H1 (cell line): ENCODE measurements at regions not wholly inside any gene's neighbourhood (a gene's known extent, or its start where the extent isn't known, plus 50 kb on each side); places are given as distances from the start of the nearest gene placed in this dataset.

Experiments
- CTCF ChIA-PET: fragments of 300-600 bp; sonication (Branson Sonifier 250); formaldehyde crosslinking; loops from one replicate; lab custom pipeline; 2021; ENCODE audit not compliant: partially characterized antibody; lab: Charles Lee
- POLR2A ChIA-PET: fragments of 300-600 bp; sonication (Branson Sonifier 250); formaldehyde crosslinking; loops from one replicate; lab custom pipeline; 2021; ENCODE audit warnings: inconsistent platforms; ENCODE audit not compliant: partially characterized antibody; lab: Charles Lee
- DNase-seq, 2 experiments: peaks; one replicate each; pipeline versions ENCODE4 v3.0.0 to v3.0.0-alpha.2; 2010 to 2022; ENCODE audit warnings: low spot score in 2 of 2, low read depth in 1 of 2, mixed read lengths in 1 of 2
- FAIRE-seq: peaks from 2 replicates; lab custom pipeline; 2011; peaks lifted over from hg19 to GRCh38; lab: Jason Lieb, UNC
- H2AFZ ChIP-seq: 2 replicates; pipeline ENCODE4 v1.8.1; 2012; ENCODE audit warnings: low read length, inconsistent platforms
- H2AK5ac ChIP-seq: 2 replicates; pipeline ENCODE4 v1.6.1; 2013; ENCODE audit warnings: low read depth, low read length
- H2BK120ac ChIP-seq: replicated peaks from 2 replicates; pipeline ENCODE3; 2013; ENCODE audit warnings: low read depth, low read length, inconsistent platforms
- H2BK12ac ChIP-seq: 2 replicates; pipeline ENCODE4 v1.6.1; 2013; ENCODE audit warnings: low read depth, low read length
- H2BK15ac ChIP-seq: 2 replicates; pipeline ENCODE4 v1.6.1; 2013; ENCODE audit warnings: low read length
- H2BK20ac ChIP-seq: 2 replicates; pipeline ENCODE4 v1.6.1; 2013; ENCODE audit warnings: low read length
- H2BK5ac ChIP-seq: 2 replicates; pipeline ENCODE4 v1.6.1; 2013; ENCODE audit warnings: low read depth, low read length
- H3K14ac ChIP-seq: 2 replicates; pipeline ENCODE4 v1.6.1; 2013; ENCODE audit warnings: inconsistent platforms; ENCODE audit not compliant: insufficient read length
- H3K18ac ChIP-seq: 2 replicates; pipeline ENCODE4 v1.6.1; 2013; ENCODE audit warnings: low read length; ENCODE audit errors: extremely low read depth
- H3K23ac ChIP-seq: 2 replicates; pipeline ENCODE4 v1.6.1; 2013; ENCODE audit warnings: inconsistent platforms; ENCODE audit not compliant: insufficient read length
- H3K23me2 ChIP-seq: 2 replicates; pipeline ENCODE4 v1.6.1; 2013; ENCODE audit warnings: low read depth, low read length
- H3K27ac ChIP-seq: 2 replicates; pipeline ENCODE4 v1.6.1; 2011; ENCODE audit warnings: low read depth, low read length, inconsistent platforms
- H3K27me3 ChIP-seq, 4 experiments: replicated peaks in 1 of 4; 1 replicate in 1 of 4; 2 replicates in 3 of 4; pipeline versions ENCODE4 v1.6.1 to v1.8.1; 2011 to 2013; ENCODE audit warnings: low read length in 3 of 4, mild to moderate bottlenecking in 3 of 4, inconsistent platforms in 2 of 4, mixed read lengths in 2 of 4, moderate library complexity in 1 of 4; ENCODE audit not compliant: control insufficient read depth in 3 of 4, insufficient read depth in 3 of 4; ENCODE audit errors: extremely low read depth in 1 of 4
- H3K36me3 ChIP-seq, 4 experiments: 2 replicates each; pipeline versions ENCODE4 v1.6.1 to v1.8.1; 2011 to 2013; ENCODE audit warnings: mild to moderate bottlenecking in 4 of 4, low read length in 3 of 4, moderate library complexity in 2 of 4, control low read depth in 1 of 4, inconsistent platforms in 1 of 4; ENCODE audit not compliant: insufficient read depth in 4 of 4, control insufficient read depth in 2 of 4
- H3K4ac ChIP-seq: replicated peaks from 2 replicates; pipeline ENCODE3; 2013; ENCODE audit warnings: low read length, low read depth, mixed read lengths, inconsistent platforms; ENCODE audit not compliant: insufficient read length
- H3K4me1 ChIP-seq, 4 experiments: replicated peaks in 1 of 4; 1 replicate in 1 of 4; 2 replicates in 3 of 4; pipeline versions ENCODE4 v1.6.1 to v1.8.1; 2011 to 2013; ENCODE audit warnings: low read length in 3 of 4, inconsistent platforms in 2 of 4, mixed read lengths in 1 of 4; ENCODE audit not compliant: insufficient read depth in 4 of 4, control insufficient read depth in 3 of 4
- H3K4me2 ChIP-seq, 2 experiments: 2 replicates each; pipeline versions ENCODE4 v1.6.1 to v1.8.1; 2011 to 2013; ENCODE audit warnings: low read depth in 2 of 2, low read length in 2 of 2, control low read depth in 1 of 2, inconsistent platforms in 1 of 2, mild to moderate bottlenecking in 1 of 2; ENCODE audit not compliant: insufficient read depth in 1 of 2
- H3K4me3 ChIP-seq, 4 experiments: fragments of 200-600, 300-600 bp in 1 of 4; sonication (generic), shearing (Covaris generic), sonication (Bioruptor Twin) in 1 of 4; 2 replicates each; pipeline versions ENCODE4 v1.5.1 to v1.8.1; 2011 to 2016; ENCODE audit warnings: low read length in 4 of 4, low read depth in 3 of 4, control low read depth in 2 of 4, inconsistent platforms in 2 of 4, mild to moderate bottlenecking in 2 of 4, mixed read lengths in 1 of 4, moderate library complexity in 1 of 4; ENCODE audit not compliant: insufficient read depth in 2 of 4; ENCODE audit errors: extremely low read depth in 1 of 4
- H3K56ac ChIP-seq: replicated peaks from 2 replicates; pipeline ENCODE3; 2013; ENCODE audit warnings: low read depth, mild to moderate bottlenecking, mixed read lengths, low read length, inconsistent platforms; ENCODE audit not compliant: insufficient read length
- H3K79me1 ChIP-seq: 2 replicates; pipeline ENCODE4 v1.6.1; 2013; ENCODE audit warnings: low read depth, low read length, control low read depth
- H3K79me2 ChIP-seq, 2 experiments: 2 replicates each; pipeline versions ENCODE4 v1.6.1 to v1.8.1; 2012 to 2013; ENCODE audit warnings: low read length in 2 of 2, mild to moderate bottlenecking in 2 of 2, inconsistent platforms in 1 of 2; ENCODE audit not compliant: insufficient read depth in 2 of 2, control insufficient read depth in 1 of 2
- H3K9ac ChIP-seq, 4 experiments: replicated peaks in 1 of 4; 1 replicate in 1 of 4; 2 replicates in 3 of 4; pipeline versions ENCODE4 v1.6.1 to v1.8.1; 2011 to 2013; ENCODE audit warnings: low read depth in 3 of 4, low read length in 3 of 4, control low read depth in 2 of 4, mild to moderate bottlenecking in 2 of 4, moderate library complexity in 2 of 4, inconsistent platforms in 1 of 4; ENCODE audit errors: extremely low read depth in 1 of 4
- H3K9me3 ChIP-seq, 2 experiments: 2 replicates each; pipeline versions ENCODE4 v1.6.1 to v1.8.1; 2012 to 2013; ENCODE audit warnings: mild to moderate bottlenecking in 2 of 2, moderate library complexity in 2 of 2, control low read depth in 1 of 2, inconsistent platforms in 1 of 2, low read depth in 1 of 2, low read length in 1 of 2, mixed read lengths in 1 of 2; ENCODE audit not compliant: insufficient read depth in 2 of 2
- H4K20me1 ChIP-seq, 2 experiments: replicated peaks in 1 of 2; 2 replicates each; pipeline versions ENCODE3 to v1.8.1; 2011 to 2013; ENCODE audit warnings: inconsistent platforms in 2 of 2, low read length in 2 of 2, mild to moderate bottlenecking in 1 of 2; ENCODE audit not compliant: insufficient read depth in 2 of 2, control insufficient read depth in 1 of 2
- H4K5ac ChIP-seq: 2 replicates; pipeline ENCODE4 v1.6.1; 2013; ENCODE audit warnings: low read length, low read depth, mixed read lengths, inconsistent platforms; ENCODE audit not compliant: insufficient read length
- H4K8ac ChIP-seq: 2 replicates; pipeline ENCODE4 v1.8.0; 2013; ENCODE audit warnings: mild to moderate bottlenecking, moderate library complexity, low read length, inconsistent platforms; ENCODE audit not compliant: insufficient read depth; ENCODE audit errors: extremely low read depth
- H4K91ac ChIP-seq: replicated peaks from 2 replicates; pipeline ENCODE3; 2013; ENCODE audit warnings: low read length, mixed read lengths, inconsistent platforms; ENCODE audit not compliant: insufficient read length
- ATF2 ChIP-seq: IDR thresholded peaks from 2 replicates; pipeline ENCODE4 v1.6.1; 2012; ENCODE audit warnings: low read length, inconsistent platforms
- EZH2 ChIP-seq: fragments of 200-600 bp; sonication (generic); IDR thresholded peaks from 2 replicates; pipeline ENCODE4 v1.7.1; 2012; ENCODE audit warnings: low read depth, mild to moderate bottlenecking, moderate library complexity, low read length, inconsistent platforms; ENCODE audit not compliant: severe bottlenecking
- GABPA ChIP-seq: IDR thresholded peaks from 2 replicates; pipeline ENCODE4 v1.6.1; 2011; ENCODE audit warnings: mild to moderate bottlenecking, low read length, moderate library complexity, borderline replicate concordance; ENCODE audit not compliant: insufficient read depth
- JUND ChIP-seq: IDR thresholded peaks from 2 replicates; pipeline ENCODE4 v1.6.1; 2011; ENCODE audit warnings: mild to moderate bottlenecking, improper control_type of control experiment, low read length
- KDM1A ChIP-seq: fragments of 200-600, 300-600 bp; sonication (generic); IDR thresholded peaks from 2 replicates; pipeline ENCODE4 v1.7.1; 2016; ENCODE audit warnings: mild to moderate bottlenecking, low read length, borderline replicate concordance
- NANOG ChIP-seq: IDR thresholded peaks from 2 replicates; pipeline ENCODE4 v1.6.1; 2011; ENCODE audit warnings: low read length, low read depth, mild to moderate bottlenecking, inconsistent platforms; ENCODE audit not compliant: insufficient read depth, poor library complexity, severe bottlenecking
- PHF8 ChIP-seq: fragments of 200-600 bp; sonication (generic); conservative IDR thresholded peaks from 2 replicates; pipeline ENCODE4 v1.7.1; 2012; ENCODE audit warnings: low read depth, mild to moderate bottlenecking, inconsistent platforms, low read length, moderate library complexity
- SIN3A ChIP-seq, 2 experiments: IDR thresholded peaks in 1 of 2; conservative IDR thresholded peaks in 1 of 2; 2 replicates each; pipeline ENCODE4 v1.6.1; 2011 to 2012; ENCODE audit warnings: low read length in 2 of 2, improper control_type of control experiment in 1 of 2, low read depth in 1 of 2, mild to moderate bottlenecking in 1 of 2
- SIX5 ChIP-seq: IDR thresholded peaks from 2 replicates; pipeline ENCODE4 v1.6.1; 2011; ENCODE audit warnings: mild to moderate bottlenecking, low read depth, low read length
- SUZ12 ChIP-seq: fragments of 200-600 bp; sonication (generic); IDR thresholded peaks from 2 replicates; pipeline ENCODE4 v1.6.1; 2012; ENCODE audit warnings: mild to moderate bottlenecking, inconsistent platforms, low read length, moderate library complexity, mixed read lengths
- TCF12 ChIP-seq: IDR thresholded peaks from 2 replicates; pipeline ENCODE4 v1.6.1; 2011; ENCODE audit warnings: low read depth, mild to moderate bottlenecking, low read length
- WGBS, 2 experiments: shearing (Covaris generic) in 1 of 2; methylation state at CpG; one replicate each; pipeline versions ENCODE4 v1.1.6 to v1.1.7; 2013 to 2015; ENCODE audit warnings: low lambda C conversion rate in 2 of 2, mixed read lengths in 2 of 2, inconsistent platforms in 1 of 2, low coverage in 1 of 2, missing lambda C conversion rate in 1 of 2; ENCODE audit not compliant: insufficient replicate concordance in 2 of 2, insufficient coverage in 1 of 2, insufficient read length in 1 of 2; ENCODE audit errors: extremely low coverage in 1 of 2, missing lambda C conversion rate in 1 of 2; 5-methylcytosine and 5-hydroxymethylcytosine counted together

GRCh38 chr1:37325010-37325409, 149.4 kb upstream of the ZC3H12A start:
- H4K5ac ChIP-seq = no peak overlapping the region
- TF ChIP-seq PHF8 (no peak), NANOG (no peak), SIN3A (conservative IDR thresholded peaks at IDR 0.05 in 1 of 2, IDR thresholded peaks at IDR 0.05 in 1 of 2; ENCODE audit: low read depth in 1 of 2, low read length in 2 of 2) (no peak), ATF2 (no peak), KDM1A (no peak), GABPA (no peak), TCF12 (no peak), SUZ12 (no peak), EZH2 (no peak), SIX5 (no peak), JUND (no peak)
- no peaks in the 10 kb centered on the region for H3K27me3 ChIP-seq
- no peak overlapping the region for H2AFZ ChIP-seq
- H2BK5ac ChIP-seq = no peak overlapping the region
- no peaks in the 10 kb centered on the region for H3K23me2 ChIP-seq
- H3K4me3 ChIP-seq = no peak overlapping the region
- H2BK120ac ChIP-seq = no peak overlapping the region
- H3K9ac ChIP-seq = no peak overlapping the region
- no peak overlapping the region for H3K14ac ChIP-seq
- 71% methylated on average over 2 of the region's 2 CpGs; no CpG with 5 or more reads in 1 of the 2 experiments for WGBS, 2 experiments
- no peaks in the 10 kb centered on the region for H3K79me1 ChIP-seq
- H2BK15ac ChIP-seq = no peak overlapping the region
- H3K9me3 ChIP-seq = no peaks in the 10 kb centered on the region
- no peak overlapping the region for H3K4ac ChIP-seq
- no peak overlapping the region for H4K91ac ChIP-seq
- no peak overlapping the region for H3K23ac ChIP-seq
- no peaks in the 10 kb centered on the region; a peak in 1 of 7 replicates for H3K4me1 ChIP-seq
- DNase-seq = no peak
- no peak overlapping the region for H4K8ac ChIP-seq
- H3K36me3 ChIP-seq = no peaks in the 10 kb centered on the region
- H3K4me2 ChIP-seq = no peak overlapping the region
- no peak overlapping the region for H3K27ac ChIP-seq
- H2BK20ac ChIP-seq = no peak overlapping the region
- CTCF ChIA-PET = interaction anchor here (0.8 to 4.2 kb wide), 24 partner anchors 8 to 744 kb away, joined by 3 to 41 read pairs (median 6); no protein-coding TSS in a partner anchor
- POLR2A ChIA-PET = interaction anchor here (0.8 to 3.4 kb wide), 13 partner anchors 10 to 231 kb away, joined by 3 to 22 read pairs (median 4); no protein-coding TSS in a partner anchor
- H4K20me1 ChIP-seq = no peaks in the 10 kb centered on the region
- no peak overlapping the region for H3K18ac ChIP-seq
- H2BK12ac ChIP-seq = peak overlapping the region; percentile 19; the same call in 1 of the 2 replicates
- no peak overlapping the region for H2AK5ac ChIP-seq
- no peak overlapping the region for H3K56ac ChIP-seq
- FAIRE-seq = no peak
- no peaks in the 10 kb centered on the region for H3K79me2 ChIP-seq
